Osteocyte (in vitro differentiated cells): ENCODE measurements at regions not wholly inside any gene's neighbourhood (a gene's known extent, or its start where the extent isn't known, plus 50 kb on each side); places are given as distances from the start of the nearest gene placed in this dataset.

Experiments
- DNase-seq: peaks from one replicate; pipeline ENCODE4 v3.0.0; 2021; ENCODE audit warnings: mixed read lengths; ENCODE audit not compliant: unreplicated experiment; ENCODE audit errors: extremely low spot score
- H3K27ac Mint-ChIP-seq: one replicate; pipeline ENCODE4 v1.8.0; 2021; ENCODE audit warnings: mild to moderate bottlenecking, mixed read lengths; ENCODE audit not compliant: unreplicated experiment
- H3K27me3 Mint-ChIP-seq: one replicate; pipeline ENCODE4 v1.8.0; 2021; ENCODE audit warnings: mixed read lengths; ENCODE audit not compliant: unreplicated experiment
- H3K36me3 Mint-ChIP-seq: one replicate; pipeline ENCODE4 v1.8.0; 2021; ENCODE audit warnings: mixed read lengths; ENCODE audit not compliant: unreplicated experiment
- H3K4me1 Mint-ChIP-seq: one replicate; pipeline ENCODE4 v1.8.0; 2021; ENCODE audit warnings: mixed read lengths; ENCODE audit not compliant: unreplicated experiment
- H3K4me3 Mint-ChIP-seq: one replicate; pipeline ENCODE4 v1.8.0; 2021; ENCODE audit warnings: mild to moderate bottlenecking, moderate library complexity, mixed read lengths; ENCODE audit not compliant: unreplicated experiment
- H3K9me3 Mint-ChIP-seq: one replicate; pipeline ENCODE4 v1.8.0; 2021; ENCODE audit warnings: mixed read lengths; ENCODE audit not compliant: unreplicated experiment
- TF ChIP-seq, protein P1 (sequence below): fragments of 200-600 bp; sonication (generic); IDR thresholded peaks from 2 replicates; pipeline ENCODE4 v1.5.0; 2021; ENCODE audit warnings: antibody characterized with exemption, mild to moderate bottlenecking, moderate library complexity

DNA sequence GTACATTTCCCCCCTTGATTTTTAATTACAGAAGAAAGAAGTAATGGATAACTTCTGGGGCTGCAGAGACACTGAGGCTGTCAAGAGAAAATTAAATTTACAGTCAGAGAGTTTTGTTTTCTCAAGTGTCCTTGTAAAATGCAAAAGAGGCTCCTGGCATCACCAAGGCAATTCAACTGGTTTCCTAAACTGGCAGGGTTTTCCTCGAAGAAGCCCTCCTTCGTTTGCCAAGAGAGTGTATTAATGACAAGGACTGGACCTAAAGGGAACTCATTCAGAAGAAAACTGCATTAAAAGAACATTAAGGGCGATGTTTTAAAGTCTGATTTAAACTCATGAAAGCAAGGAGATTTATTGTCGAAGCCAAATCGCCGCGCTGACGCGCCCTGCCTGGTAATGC, 476.9 kb downstream of the ZSWIM6 start:
- Mint-ChIP-seq H3K4me1 (peaks cover 7% of the 10 kb centered on the region), H3K9me3 (no peaks in the 10 kb centered on the region), H3K4me3 (no peak overlapping the region), H3K27me3 (peaks cover 14% of the 10 kb centered on the region), H3K27ac (no peak overlapping the region), H3K36me3 (no peaks in the 10 kb centered on the region)
- TF ChIP-seq, protein P1, sequence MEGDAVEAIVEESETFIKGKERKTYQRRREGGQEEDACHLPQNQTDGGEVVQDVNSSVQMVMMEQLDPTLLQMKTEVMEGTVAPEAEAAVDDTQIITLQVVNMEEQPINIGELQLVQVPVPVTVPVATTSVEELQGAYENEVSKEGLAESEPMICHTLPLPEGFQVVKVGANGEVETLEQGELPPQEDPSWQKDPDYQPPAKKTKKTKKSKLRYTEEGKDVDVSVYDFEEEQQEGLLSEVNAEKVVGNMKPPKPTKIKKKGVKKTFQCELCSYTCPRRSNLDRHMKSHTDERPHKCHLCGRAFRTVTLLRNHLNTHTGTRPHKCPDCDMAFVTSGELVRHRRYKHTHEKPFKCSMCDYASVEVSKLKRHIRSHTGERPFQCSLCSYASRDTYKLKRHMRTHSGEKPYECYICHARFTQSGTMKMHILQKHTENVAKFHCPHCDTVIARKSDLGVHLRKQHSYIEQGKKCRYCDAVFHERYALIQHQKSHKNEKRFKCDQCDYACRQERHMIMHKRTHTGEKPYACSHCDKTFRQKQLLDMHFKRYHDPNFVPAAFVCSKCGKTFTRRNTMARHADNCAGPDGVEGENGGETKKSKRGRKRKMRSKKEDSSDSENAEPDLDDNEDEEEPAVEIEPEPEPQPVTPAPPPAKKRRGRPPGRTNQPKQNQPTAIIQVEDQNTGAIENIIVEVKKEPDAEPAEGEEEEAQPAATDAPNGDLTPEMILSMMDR, result no peak
- DNase-seq, result no peak

DNA sequence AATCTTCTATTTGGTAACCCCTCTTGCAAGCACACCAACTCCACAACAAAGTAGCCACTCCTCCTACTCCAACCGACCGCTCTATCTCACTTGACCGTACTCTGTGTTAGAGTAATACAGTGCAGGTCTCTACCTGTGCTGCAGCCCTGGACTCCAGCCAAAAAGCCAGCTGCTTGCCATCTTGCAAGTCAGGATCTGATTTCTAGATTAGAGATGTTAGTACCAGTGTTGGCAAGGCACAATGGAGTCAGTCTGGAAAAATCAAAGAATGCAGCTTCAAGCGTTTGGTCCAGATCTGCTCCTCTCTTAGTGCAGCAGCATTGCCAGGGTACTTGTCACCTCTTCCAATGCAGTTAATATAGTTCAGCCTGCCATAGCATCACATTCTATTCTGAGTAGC, 477.6 kb downstream of the ZSWIM6 start:
- Mint-ChIP-seq H3K36me3 (no peaks in the 10 kb centered on the region), H3K9me3 (no peaks in the 10 kb centered on the region)
- no peak for DNase-seq

DNA sequence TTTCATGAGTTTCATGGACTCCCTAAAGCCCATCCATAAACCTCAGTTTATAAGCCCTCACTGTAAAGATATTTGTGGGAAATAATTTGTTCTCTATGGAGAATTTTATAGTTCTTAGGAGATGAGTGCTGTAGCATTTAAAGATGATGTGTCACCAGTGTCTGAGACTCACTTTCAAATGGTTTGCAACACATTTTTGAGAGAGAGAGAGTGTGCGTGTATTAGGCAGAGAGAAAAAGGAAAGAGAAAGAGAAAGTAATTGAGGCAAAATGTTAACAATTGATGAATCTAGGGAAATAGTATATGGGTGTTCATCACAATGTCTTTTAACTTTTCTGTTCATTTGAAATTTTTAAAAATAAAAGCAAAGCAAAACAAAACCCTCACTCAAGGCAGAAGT, 479.0 kb downstream of the ZSWIM6 start:
- Mint-ChIP-seq H3K4me1 (peaks cover 1% of the 10 kb centered on the region), H3K9me3 (no peaks in the 10 kb centered on the region), H3K27me3 (peaks cover 20% of the 10 kb centered on the region), H3K27ac (no peak overlapping the region), H3K36me3 (no peaks in the 10 kb centered on the region), H3K4me3 (no peak overlapping the region)
- TF ChIP-seq, protein P1, result no peak
- no peak for DNase-seq

More for the DNA sequence above, 477.6 kb downstream of the ZSWIM6 start:
- TF ChIP-seq, protein P1, result no peak
- Mint-ChIP-seq H3K4me3 (no peak overlapping the region), H3K4me1 (peaks cover 7% of the 10 kb centered on the region), H3K27ac (no peak overlapping the region), H3K27me3 (peaks cover 14% of the 10 kb centered on the region)

DNA sequence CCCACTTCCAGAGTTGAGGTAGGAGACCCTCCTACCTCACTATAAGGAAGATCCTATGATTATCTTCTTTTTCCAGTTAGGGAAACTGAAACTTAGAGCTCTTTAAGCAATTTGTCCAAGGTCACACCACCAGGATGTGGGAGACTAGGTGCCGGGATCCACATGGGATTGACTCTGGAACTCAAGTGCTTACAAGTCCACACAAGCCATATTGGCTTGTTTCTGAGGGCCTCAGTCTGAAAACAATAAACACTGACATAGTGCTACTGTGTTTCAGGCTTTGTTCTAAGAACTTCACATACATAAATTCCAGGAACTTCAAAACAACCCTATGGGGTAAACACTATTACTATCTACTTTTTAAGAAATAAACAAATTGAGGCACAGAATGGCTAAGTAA, 481.3 kb downstream of the ZSWIM6 start:
- TF ChIP-seq, protein P1, result no peak
- Mint-ChIP-seq H3K27me3 (peaks cover 25% of the 10 kb centered on the region), H3K9me3 (no peaks in the 10 kb centered on the region), H3K4me3 (no peak overlapping the region), H3K27ac (no peak overlapping the region), H3K36me3 (no peaks in the 10 kb centered on the region), H3K4me1 (peaks cover 6% of the 10 kb centered on the region)
- no peak for DNase-seq

DNA sequence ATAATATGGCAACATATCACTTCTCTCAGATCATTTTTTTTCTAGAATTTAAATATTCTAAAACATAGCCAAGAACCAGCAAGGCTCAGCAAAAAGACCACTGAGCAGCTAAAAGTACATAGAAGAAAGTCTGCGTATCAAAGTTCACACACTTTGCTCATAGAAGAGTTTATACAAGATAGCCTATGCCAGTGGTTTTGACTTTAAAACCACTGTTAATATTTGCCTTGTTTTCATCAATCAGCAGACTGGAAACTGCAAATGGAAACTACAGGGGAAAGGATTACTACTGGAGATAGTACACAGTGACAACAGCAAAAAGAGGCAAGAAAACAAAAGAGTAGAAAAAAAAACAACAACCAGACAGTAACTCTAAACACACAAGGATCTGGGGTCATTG, 483.3 kb downstream of the ZSWIM6 start:
- TF ChIP-seq, protein P1, result no peak
- Mint-ChIP-seq H3K27me3 (peaks cover 32% of the 10 kb centered on the region), H3K36me3 (no peaks in the 10 kb centered on the region), H3K9me3 (no peaks in the 10 kb centered on the region), H3K4me3 (no peak overlapping the region), H3K27ac (no peak overlapping the region), H3K4me1 (peaks cover 6% of the 10 kb centered on the region)
- no peak for DNase-seq
